Tibial artery (tissue), 4 donors: ENCODE measurements at regions not wholly inside any gene's neighbourhood (a gene's known extent, or its start where the extent isn't known, plus 50 kb on each side); places are given as distances from the start of the nearest gene placed in this dataset.
"Not testable (repeated sequence)": the region's sequence is repeated elsewhere in the genome, so short reads cannot be mapped to it uniquely, and the experiment has no call there.

ENCODE experiments used
- DNase-seq, 2 donors: peaks; one replicate each; pipeline ENCODE4 v3.0.0-alpha.2; 2019
- H3K27ac ChIP-seq, 2 donors: fragments of 200-600 bp; sonication (generic) in 1 of 2; 1 replicate in 1 of 2; 2 replicates in 1 of 2; pipeline ENCODE4 v1.5.1; 2018 to 2019; ENCODE audit warnings: mild to moderate bottlenecking in 1 of 2
- H3K27me3 ChIP-seq, 2 donors: fragments of 200-600 bp; sonication (generic) in 1 of 2; one replicate each; pipeline versions ENCODE4 v1.5.1 to v1.6.0; 2016 to 2019
- H3K36me3 ChIP-seq, 3 donors: fragments of 200-600 bp; sonication (generic) in 2 of 3; one replicate each; pipeline ENCODE4 v1.5.1; 2016 to 2019; ENCODE audit warnings: mild to moderate bottlenecking in 2 of 3
- H3K4me1 ChIP-seq, 4 donors: fragments of 200-600 bp; sonication (generic) in 2 of 4; 1 replicate in 3 of 4; 2 replicates in 1 of 4; pipeline ENCODE4 v1.5.1; 2016 to 2019
- H3K4me3 ChIP-seq, 2 donors: fragments of 200-600 bp; sonication (generic) in 1 of 2; 1 replicate in 1 of 2; 2 replicates in 1 of 2; pipeline ENCODE4 v1.5.1; 2018 to 2019; ENCODE audit warnings: mild to moderate bottlenecking in 2 of 2
- H3K9me3 ChIP-seq, 3 donors: fragments of 200-600 bp; sonication (generic) in 1 of 3; one replicate each; pipeline ENCODE4 v1.5.1; 2016 to 2019
- intact Hi-C: fragments of 100-400 bp; cut with DNase I; formaldehyde crosslinking; loops from one replicate; pipeline ENCODE4 v1.15.0; 2023; ENCODE audit warnings: low total_unique reads

DNA sequence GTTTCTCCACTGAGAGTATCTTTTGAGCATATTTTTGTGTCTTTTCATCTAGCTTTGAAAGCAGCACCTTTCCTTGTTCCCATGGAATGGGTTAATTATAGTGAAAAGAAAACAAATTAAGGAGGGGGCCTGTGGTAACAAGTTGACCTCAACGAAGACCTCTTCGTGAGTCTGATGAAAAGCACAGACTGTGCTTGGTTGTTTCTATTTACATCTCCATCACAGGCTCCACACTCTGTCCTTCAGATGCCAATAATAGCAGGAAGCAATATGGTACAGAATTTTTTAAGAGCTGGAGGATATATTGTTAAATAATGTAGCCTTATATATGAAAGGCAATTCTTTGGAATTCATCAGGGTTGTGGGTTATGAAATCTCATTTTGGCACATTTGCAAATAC lies 366.7 kb upstream of the OR4C13 start:
- H3K9me3 ChIP-seq, H3K36me3 ChIP-seq, H3K27ac ChIP-seq, DNase-seq, H3K4me1 ChIP-seq, H3K4me3 ChIP-seq, H3K27me3 ChIP-seq, intact Hi-C loops: not testable (repeated sequence)

- H3K36me3 ChIP-seq, H3K4me1 ChIP-seq, intact Hi-C loops, H3K27me3 ChIP-seq, H3K9me3 ChIP-seq, H3K4me3 ChIP-seq, H3K27ac ChIP-seq, DNase-seq: not testable (repeated sequence)
Observed at GRCh38 chr11:49608892-49609291, 343.3 kb upstream of the OR4C13 start.

GRCh38 chr11:49623872-49624271 lies 328.3 kb upstream of the OR4C13 start:
- H3K9me3 ChIP-seq, H3K36me3 ChIP-seq, DNase-seq, H3K27ac ChIP-seq, H3K27me3 ChIP-seq, H3K4me3 ChIP-seq, H3K4me1 ChIP-seq, intact Hi-C loops: not testable (repeated sequence)

GRCh38 chr11:49670705-49671104 lies 281.5 kb upstream of the OR4C13 start:
- H3K27me3 ChIP-seq, DNase-seq, intact Hi-C loops, H3K4me1 ChIP-seq, H3K9me3 ChIP-seq, H3K36me3 ChIP-seq, H3K4me3 ChIP-seq, H3K27ac ChIP-seq: not testable (repeated sequence)

DNA sequence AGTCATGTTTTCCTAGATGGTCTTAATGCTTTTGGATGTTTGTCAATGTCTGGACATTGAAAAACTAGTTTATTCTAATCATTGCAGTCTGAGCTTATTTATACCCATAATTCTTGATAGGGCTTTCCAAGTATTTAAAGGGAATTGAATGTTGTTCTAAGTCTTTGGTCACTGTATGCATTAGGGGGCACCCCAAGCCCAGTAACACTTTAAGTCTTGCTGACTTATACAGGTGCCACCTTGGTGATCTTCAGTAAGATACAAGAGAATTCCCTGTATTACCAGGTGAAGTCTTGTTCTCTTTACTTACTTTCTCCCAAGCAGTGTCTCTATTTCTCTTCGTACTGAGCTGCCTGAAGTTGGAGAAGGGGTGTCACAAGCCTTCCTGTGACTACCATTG lies 250.1 kb upstream of the OR4C13 start:
- intact Hi-C loops, H3K27me3 ChIP-seq, H3K36me3 ChIP-seq, DNase-seq, H3K27ac ChIP-seq, H3K9me3 ChIP-seq, H3K4me3 ChIP-seq, H3K4me1 ChIP-seq: not testable (repeated sequence)

DNA sequence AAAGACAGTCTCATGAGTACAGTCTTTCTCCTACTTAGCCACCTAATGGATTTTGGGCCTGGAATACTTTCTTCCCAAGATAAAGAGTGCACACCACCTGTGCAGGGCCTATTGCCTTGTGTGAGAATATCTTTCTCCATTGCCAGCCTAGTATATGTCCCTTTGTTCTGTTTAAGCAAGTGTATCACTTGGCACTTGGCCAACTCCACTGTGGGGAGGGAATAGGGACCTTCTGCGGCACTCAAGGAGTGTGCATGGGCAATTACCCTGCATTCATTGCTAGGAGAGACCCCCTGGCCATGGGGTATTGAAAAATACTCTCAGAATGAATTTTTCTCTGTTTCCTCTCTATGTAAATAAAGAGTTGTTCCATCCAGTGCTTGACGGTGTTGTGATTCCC lies 201.7 kb upstream of the OR4C13 start:
- H3K4me1 ChIP-seq, intact Hi-C loops, H3K27ac ChIP-seq, H3K36me3 ChIP-seq, H3K4me3 ChIP-seq, H3K27me3 ChIP-seq, DNase-seq, H3K9me3 ChIP-seq: not testable (repeated sequence)

DNA sequence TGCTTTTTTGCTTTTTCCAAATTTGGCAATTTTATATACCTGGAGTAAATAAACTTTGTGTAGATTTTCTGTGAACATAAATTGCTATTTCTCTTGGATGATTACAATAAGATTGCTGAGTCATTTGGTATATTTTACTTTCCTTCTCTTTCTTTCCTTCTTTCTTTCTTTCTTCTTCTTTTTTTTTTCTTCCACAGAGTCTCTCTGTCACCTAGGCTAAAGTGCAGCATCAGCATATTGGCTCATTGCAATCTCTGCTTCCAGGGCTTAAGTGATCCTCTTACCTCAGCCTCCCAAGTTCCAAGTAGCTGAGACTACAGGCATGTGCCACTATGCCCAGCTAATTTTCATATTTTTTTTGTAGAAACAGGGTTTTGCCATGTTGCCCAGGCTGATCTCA lies 201.2 kb upstream of the OR4C13 start:
- H3K27me3 ChIP-seq, H3K27ac ChIP-seq, intact Hi-C loops, H3K4me3 ChIP-seq, DNase-seq, H3K36me3 ChIP-seq, H3K4me1 ChIP-seq, H3K9me3 ChIP-seq: not testable (repeated sequence)

GRCh38 chr11:49780791-49781190 lies 171.4 kb upstream of the OR4C13 start:
- H3K27ac ChIP-seq, DNase-seq, H3K27me3 ChIP-seq, H3K4me3 ChIP-seq, H3K4me1 ChIP-seq, intact Hi-C loops, H3K9me3 ChIP-seq, H3K36me3 ChIP-seq: not testable (repeated sequence)

- intact Hi-C loops, H3K27ac ChIP-seq: not testable (repeated sequence)
Observed at GRCh38 chr11:49782000-49782399, 170.2 kb upstream of the OR4C13 start.

DNA sequence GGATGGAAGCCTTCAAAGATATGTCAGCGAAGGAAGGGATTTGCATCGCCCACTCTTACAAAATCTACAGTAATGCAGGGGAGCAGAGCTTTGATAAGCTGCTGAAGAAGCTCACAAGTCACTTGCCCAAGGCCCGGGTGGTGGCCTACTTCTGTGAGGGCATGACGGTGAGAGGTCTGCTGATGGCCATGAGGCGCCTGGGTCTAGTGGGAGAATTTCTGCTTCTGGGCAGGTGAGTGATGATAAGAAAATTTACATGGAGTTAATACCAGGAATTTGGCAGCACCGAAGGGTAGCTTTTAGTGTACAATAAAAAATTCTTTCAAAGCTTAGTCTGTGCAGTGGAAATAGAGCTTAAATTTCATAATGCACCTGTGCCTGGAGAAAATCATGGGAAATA lies 168.3 kb upstream of the OR4C13 start:
- H3K9me3 ChIP-seq, intact Hi-C loops: not testable (repeated sequence)

More at GRCh38 chr11:49782000-49782399, 170.2 kb upstream of the OR4C13 start:
- not testable (repeated sequence) for H3K9me3 ChIP-seq, H3K27me3 ChIP-seq, H3K36me3 ChIP-seq, H3K4me3 ChIP-seq, DNase-seq, H3K4me1 ChIP-seq

GRCh38 chr11:49789787-49790186 lies 162.4 kb upstream of the OR4C13 start:
- H3K27me3 ChIP-seq, H3K4me1 ChIP-seq, H3K27ac ChIP-seq, DNase-seq, H3K4me3 ChIP-seq, H3K9me3 ChIP-seq, H3K36me3 ChIP-seq, intact Hi-C loops: not testable (repeated sequence)

More for the DNA sequence above, 168.3 kb upstream of the OR4C13 start:
- H3K27ac ChIP-seq, H3K4me1 ChIP-seq, DNase-seq, H3K27me3 ChIP-seq, H3K36me3 ChIP-seq, H3K4me3 ChIP-seq: not testable (repeated sequence)

DNA sequence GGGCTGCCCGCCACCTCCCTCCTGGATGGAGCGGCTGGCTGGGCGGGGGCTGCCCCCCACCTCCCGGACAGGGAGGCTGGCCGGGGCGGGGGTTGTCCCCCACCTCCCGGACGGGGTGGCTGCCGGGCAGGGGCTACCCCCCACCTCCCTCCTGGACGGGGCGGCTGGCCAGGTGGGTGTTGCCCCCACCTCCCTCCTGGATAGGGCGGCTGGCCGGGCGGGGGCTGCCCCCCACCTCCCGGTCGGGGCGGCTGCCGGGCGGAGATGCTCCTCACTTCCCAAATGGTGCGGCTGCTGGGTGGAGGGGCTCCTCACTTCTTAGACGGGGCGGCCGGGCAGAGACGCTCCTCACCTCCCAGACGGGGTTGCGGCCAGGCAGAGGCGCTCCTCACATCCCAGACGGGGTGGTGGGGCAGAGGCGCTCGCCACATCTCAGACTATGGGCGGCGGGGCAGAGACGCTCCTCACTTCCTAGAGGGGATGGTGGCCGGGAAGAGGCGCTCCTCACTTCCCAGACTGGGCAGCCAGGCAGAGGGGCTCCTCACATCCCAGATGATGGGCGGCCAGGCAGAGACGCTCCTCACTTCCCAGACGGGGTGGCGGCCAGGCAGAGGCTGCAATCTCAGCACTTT lies 153.9 kb upstream of the OR4C13 start:
- H3K27me3 ChIP-seq, H3K4me3 ChIP-seq, H3K27ac ChIP-seq, H3K36me3 ChIP-seq, DNase-seq, H3K4me1 ChIP-seq, H3K9me3 ChIP-seq, intact Hi-C loops: not testable (repeated sequence)

DNA sequence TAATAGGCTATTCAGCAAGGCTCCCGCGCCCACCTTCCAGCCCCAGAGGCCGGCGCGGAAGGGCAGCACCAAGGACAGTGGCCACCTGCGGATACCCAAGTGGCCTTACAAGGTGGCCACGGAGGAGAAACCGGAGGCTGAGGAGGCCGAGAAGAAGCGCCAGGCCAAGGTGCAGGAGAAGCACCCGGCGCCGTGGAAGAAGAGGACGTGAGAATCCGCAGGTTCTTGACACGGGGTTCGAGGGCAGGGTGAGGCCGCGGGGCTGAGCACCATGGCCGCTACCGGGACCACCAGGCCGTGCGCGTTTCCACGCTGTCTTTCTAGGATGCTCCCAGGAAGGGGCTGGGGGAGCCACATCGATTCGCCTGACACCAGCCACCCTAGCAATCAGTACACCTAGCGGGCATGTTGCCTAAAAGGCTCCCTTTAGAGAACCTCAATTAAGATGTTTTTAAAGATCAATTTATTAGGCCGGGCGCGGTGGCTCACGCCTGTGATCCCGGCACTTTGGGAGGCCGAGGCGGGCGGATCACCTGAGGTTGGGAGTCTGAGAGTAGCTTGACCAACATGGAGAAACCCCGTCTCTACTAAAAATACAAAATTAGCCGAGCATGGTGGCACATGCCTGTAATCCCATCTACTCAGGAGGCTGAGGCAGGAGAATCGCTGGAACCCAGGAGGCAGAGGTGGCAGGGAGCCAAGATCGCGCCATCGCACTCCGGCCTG lies 134.3 kb upstream of the OR4C13 start:
- H3K4me1 ChIP-seq, H3K27me3 ChIP-seq, H3K9me3 ChIP-seq, H3K27ac ChIP-seq, H3K36me3 ChIP-seq, intact Hi-C loops, H3K4me3 ChIP-seq, DNase-seq: not testable (repeated sequence)

DNA sequence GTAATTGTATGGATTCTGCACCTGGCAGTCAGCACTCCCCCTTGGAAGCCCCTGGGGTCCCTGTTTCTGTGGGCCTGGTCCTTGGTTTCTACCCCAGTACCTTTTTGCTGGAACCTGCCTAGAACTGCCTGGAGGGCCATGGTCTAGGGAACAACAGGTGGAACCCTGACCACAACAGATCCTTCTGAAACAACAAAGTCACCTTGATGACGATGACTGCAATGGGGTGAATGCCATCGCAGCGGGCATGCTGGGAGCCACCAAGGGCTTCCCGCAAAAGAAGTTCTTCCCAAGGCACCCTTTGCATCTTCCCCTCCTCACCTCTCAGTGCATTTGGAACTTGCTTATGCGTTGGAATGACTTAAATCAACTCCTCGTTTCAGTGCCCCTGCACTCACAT lies 129.0 kb upstream of the OR4C13 start:
- H3K36me3 ChIP-seq, DNase-seq, intact Hi-C loops, H3K4me1 ChIP-seq, H3K27me3 ChIP-seq, H3K27ac ChIP-seq, H3K4me3 ChIP-seq, H3K9me3 ChIP-seq: not testable (repeated sequence)

GRCh38 chr11:49850541-49850940 lies 101.7 kb upstream of the OR4C13 start:
- intact Hi-C loops, H3K9me3 ChIP-seq, H3K4me3 ChIP-seq, DNase-seq, H3K36me3 ChIP-seq, H3K4me1 ChIP-seq, H3K27me3 ChIP-seq, H3K27ac ChIP-seq: not testable (repeated sequence)
